ELF-1 (cell line): ENCODE measurements at regions not wholly inside any gene's neighbourhood (a gene's known extent, or its start where the extent isn't known, plus 50 kb on each side); places are given as distances from the start of the nearest gene placed in this dataset.
A peak's percentile ranks its signal among the peaks of the same experiment; 100 is the strongest.

Source experiments
- DNase-seq: peaks from one replicate; pipeline ENCODE4 v3.0.0-alpha.2; 2016; ENCODE audit warnings: low read depth, low spot score

DNA sequence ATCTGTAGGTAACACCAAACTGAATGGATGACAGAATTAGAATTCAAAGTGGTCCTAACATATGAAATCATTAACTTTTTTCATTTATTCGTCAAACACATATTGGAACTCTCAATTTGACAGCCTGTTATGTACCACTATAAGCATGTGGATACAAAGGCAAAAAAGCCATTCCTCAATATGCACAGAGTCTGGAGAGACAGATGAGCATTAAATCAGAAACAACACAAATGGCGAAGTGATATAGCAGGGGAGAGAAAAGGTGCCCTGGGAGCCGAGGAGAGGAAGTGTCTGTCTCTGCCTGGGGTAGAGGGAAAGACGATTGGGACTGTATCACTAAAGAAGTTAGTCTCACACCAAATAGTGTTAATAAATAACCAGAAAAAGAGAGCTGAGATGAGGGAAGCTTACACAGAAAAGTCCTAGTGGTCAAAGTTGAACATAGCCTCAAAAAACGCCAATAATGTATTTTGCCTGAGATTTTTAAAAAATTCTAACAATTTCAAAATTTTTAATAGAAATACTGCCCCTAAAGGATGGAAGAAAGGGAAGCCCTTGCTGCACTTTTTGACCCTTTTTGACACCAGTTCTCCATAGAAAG is 417.5 kb downstream of the TUSC7 start:
- no peak for DNase-seq

DNA sequence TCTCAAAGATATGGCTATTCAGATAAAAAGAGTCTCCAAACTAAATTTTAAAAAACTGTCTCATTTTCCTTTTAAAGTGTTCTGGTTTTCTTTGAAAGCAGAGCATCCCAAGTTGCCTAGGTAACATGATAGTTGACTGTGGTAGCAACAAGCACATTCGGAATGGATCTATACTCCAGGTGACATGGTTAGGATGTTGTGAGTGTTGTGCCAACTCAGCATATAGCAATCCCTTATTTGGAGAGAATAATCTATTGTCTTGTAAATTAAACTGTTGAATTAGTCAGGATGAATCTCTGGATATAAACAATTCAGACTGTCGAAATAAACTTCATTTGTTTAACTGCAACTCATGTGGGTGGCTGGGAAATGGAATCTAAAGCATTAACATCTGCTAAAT is 418.6 kb downstream of the TUSC7 start:
- no peak for DNase-seq

DNA sequence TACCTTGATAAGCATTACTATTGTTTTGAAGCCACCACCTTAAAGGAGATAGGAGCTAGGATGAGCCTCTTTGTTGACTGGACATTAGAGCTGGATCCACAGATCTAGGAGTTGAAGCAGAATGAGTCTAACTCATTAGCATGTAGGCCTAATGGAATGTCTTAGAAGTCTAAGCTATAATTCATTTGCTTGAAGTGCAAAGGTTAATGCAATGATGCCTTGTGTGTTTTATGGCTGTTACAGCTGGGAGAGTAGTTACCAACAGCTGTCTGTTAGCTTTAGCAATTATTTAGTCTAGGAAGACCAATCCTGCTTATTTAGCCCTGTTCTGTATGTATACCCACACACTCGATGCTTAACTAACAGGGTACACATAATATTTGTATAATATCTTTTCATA is 419.3 kb downstream of the TUSC7 start:
- no peak for DNase-seq

DNA sequence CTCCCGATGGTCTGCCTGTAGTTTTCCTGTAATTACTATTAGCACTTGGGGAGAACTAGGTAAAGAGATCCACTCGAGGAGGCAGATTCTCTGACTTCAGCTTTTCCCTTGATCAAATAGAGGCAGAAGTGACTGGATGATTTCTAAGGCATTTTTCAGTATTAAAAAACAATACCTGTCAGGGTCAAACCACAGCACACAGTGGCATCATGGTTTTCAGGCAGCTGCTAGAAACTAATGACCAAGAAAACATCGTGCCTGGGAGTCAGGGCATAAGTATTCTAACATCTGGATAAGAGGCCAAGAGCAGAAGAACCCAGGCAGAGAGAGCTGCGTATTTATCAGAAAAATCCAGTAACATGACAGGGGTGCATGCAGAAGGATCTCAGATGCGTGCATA is 419.9 kb downstream of the TUSC7 start:
- no peak for DNase-seq

DNA sequence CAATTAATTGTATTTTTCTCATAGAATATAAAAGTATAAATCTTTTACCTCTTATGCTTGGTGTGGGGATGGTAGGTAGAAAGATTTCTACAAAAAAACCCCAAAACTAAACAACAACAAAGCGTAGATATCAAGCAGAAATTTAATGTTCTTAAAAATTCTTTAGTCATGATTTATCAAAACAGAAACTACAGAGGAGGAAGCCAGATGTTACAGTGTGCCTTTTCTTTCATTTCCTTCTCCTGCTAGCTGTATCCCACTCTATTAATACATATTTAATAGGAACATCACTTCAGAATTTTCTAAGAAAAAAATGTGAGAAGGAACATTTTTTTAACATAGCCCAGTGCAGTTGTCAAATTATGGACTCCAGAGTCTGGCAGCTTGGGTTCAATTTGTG is 420.6 kb downstream of the TUSC7 start:
- DNase-seq: no peak

DNA sequence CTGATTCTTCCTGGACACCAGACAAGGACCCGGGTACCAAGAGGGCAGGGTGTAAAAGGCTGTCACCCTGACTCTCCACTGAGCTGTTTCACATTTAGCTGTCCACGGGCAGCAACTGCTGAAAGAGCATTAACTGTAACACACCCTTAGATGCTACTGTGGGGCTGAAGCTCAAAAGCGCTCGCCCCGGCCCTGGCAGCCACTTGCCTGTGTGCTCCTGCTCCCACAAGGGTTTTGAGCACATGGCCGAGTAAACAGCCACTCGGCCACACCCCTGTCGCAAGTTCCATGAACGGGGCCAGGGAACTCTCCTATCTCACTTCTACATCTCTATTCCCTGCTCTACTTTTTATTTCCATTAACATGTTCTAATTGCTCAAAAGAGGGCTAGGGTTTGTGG is 421.7 kb downstream of the TUSC7 start:
- DNase-seq: no peak

DNA sequence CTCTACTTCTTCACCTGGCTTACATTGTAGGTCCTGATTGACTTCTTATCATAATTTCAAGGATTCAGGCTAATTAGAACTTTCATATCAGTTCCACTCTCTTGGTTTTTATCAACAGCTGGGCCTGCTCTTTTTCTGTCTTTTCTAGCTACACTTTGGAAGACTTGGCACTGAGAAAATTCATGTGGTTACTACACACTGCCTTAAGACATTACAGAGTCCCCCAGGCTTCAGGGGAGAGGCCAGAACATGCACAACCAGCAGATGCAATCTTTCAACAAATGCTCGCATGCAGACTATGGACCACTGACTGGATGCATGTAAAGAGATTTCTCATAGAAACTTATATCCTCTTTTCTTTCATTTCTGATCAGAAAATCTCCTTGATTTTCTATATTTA is 423.5 kb downstream of the TUSC7 start:
- no peak for DNase-seq

DNA sequence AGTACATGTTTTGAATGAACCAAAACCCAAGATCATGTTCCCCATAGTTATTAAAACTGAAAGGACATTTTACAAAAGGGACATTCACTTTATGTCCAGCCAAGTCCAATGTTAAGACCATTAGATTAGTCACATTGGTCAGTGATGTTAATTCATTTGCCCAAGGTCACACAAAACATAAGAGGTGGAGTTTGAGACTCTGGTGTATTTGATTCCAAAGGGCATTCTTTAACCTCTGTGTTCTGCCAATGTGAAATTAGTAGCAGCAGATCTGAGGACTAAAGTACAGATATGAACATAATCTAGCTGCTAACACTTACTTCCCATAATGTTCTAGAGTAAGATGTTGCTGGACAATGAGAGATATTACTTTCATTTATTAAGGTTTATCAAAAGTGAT is 425.6 kb downstream of the TUSC7 start:
- DNase-seq: no peak

DNA sequence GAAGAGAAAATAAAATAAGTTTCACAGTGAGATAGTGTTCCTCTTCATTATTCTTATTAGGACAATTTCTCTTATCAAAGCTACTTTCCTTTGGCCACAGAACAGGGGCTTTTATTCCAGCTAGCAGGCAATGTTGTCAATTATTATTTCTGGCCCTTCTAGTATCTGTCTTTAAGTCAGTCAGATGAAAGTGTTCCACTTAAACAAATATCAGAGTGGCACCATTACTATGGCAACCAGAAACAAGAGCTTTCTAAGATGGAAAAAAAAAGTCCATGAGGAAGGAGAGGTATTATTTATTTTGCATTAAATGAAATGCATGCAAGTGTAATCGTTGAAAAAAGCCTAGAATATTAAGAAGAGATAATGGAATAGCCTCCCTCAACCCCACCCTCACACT is 426.4 kb downstream of the TUSC7 start:
- no peak for DNase-seq

DNA sequence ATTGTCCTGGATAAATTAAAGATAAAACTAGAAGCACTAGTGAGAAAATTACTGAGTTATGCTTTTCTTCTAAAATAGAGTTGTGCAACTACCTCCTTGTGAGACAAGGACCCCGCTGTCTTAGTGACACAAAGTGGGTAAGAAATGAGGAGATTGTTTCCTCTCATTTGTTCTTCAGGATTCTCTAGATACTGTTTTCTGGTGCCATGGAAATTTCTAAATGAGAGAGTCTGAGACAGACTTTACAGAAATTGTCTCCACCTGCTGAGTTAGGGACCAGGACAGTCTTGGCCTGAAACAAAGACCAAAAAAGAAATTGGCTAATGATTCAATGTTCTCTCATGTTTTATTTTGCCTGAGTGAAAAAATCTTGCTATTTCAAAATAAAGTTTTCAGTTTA is 427.5 kb downstream of the TUSC7 start:
- no peak for DNase-seq

DNA sequence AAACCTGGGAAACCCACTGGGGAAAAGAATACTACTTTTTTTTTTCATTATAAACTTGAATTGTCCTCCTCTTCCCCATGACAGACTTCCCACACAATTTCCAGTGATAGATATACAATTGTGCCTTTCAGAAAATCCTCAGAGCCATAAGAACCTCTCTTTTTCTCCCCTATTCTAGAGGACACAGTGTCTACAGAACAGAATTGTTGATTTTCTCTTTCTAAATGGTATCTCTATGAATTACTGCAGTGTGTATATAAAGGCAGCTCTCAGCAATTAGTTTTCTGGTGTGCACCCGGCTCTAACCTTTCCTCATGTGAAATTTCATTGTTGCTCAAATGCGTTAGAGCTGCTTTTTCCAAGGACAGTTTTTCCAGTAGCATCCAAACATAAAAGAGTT is 430.1 kb downstream of the TUSC7 start:
- DNase-seq: no peak

DNA sequence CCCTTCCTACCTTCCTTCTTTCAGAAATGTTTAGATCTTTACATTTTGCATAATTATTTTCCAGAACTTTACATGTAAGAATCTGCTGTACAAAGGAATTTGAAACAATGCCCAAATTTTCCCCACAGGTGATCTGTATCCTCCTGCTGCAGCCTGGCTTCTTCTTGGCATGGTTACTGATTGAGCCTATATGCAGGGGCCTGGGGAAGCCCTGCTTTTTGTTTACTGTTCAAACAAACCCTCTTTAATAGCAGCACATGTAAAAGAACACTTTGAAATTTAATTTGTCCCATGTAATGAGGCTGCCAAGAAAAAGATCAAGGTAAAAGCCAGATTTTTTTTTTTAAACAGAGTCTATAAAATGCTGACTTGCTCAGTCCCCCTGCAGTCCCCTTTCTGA is 432.2 kb downstream of the TUSC7 start:
- DNase-seq: no peak

DNA sequence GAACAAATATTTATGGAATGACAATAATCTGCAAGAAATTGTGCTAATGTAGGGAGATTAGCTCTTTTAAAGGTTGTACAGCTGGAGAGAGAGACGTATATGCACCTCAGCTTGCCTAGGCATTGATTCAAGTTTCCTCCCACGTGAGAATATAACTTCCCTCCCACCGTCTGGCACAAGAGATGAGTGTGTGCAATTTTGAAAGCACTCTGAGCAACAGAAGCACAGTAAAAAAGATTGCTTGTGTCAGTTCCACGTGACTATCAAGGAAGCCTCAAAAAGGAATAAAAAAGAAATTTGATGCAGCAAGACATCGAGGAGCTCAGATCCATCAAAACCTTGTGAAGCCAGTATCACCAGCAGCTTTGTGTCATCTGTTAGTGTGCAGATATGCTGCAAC is 435.3 kb downstream of the TUSC7 start:
- no peak for DNase-seq

DNA sequence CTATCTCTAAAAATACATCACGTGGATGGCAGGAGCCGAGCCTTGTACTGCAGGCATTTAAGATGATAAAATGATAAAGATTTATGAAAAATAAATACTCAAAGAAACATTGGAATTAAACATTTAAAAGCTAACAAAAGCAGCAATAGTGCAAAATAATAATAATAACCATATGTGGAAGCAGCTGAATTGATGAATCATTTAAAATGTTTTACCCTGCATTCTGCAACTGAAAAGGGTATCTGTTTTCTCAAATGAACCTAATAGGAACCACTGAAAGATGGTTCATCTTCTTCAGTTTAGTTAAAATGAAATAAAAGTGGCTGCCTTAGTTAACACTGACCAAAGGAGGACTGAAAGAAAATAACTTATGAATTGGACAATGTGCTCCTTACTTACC is 436.1 kb downstream of the TUSC7 start:
- no peak for DNase-seq

DNA sequence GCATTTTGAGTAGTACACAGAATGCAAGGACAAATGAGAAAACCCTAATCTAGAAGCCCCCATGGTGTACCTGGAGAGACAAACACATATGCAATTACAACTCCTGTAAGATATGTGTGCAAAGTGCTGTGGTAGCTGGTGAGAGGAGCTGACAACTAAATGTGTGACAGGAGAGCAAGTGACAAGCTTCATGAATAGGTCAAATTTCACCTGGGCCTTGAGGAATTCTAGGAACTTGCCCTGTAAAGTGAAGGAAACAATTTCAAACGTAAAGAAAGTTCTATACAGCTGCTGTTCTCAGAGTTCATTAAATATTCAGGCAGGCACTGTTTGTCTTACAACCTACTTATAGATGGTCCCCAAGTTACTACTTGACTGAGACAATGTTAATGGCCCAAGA is 437.0 kb downstream of the TUSC7 start:
- no peak for DNase-seq

DNA sequence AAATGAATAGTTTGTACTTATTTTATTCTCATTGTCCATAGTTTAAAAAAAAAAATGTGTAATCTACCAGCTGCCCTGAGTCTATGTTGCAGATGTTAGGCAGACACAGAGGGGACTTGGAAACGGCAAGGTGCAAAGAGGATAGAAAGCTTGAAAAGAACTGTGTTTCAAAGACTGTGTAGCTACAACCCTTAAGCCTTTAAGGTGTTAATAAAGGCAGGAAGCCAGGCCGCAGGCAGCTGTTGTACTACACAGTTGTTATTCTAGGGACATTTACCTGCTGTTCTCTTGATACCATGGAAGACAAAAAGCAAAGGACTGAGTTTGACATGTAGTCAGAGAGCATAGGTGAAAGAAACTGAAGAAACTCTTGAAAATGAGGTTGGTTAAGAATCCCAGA is 440.0 kb downstream of the TUSC7 start:
- DNase-seq: no peak

DNA sequence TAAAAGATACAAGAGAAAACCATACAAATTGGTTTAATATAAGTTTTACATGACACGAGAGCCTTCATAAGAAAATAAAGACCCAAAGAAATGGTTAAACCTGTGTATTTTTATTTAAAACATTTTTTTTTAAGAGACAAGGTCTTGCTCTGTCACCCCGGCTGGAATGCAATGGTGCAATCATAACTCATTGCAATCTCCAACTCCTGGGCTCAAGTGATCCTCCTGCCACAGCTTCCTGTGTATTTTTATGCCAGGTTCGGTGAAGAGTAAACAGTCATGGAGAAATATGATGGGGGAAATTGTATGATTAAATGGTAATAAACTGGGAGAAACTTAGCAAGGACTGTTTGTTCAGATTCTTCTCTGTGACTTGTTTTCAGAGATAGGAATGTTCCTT is 441.0 kb downstream of the TUSC7 start:
- no peak for DNase-seq

DNA sequence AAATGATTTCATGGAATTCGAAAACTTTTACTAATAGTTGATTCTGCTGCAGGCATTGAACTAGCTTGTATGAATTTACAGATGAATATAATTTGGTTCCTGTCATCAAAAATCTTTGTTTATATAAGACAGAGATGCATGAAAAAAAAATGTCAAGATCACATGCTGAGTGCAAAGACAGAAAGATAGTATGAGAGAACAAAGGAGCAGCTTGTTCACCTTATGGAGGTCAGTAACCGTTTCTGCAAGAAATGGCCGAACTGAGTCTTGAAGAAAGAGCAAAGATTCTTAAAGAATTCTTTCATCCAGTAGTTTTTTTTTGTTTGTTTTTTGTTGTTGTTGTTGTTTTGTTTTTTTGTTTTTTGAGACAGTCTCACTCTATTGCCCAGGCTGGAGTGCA is 450.6 kb downstream of the TUSC7 start:
- no peak for DNase-seq

DNA sequence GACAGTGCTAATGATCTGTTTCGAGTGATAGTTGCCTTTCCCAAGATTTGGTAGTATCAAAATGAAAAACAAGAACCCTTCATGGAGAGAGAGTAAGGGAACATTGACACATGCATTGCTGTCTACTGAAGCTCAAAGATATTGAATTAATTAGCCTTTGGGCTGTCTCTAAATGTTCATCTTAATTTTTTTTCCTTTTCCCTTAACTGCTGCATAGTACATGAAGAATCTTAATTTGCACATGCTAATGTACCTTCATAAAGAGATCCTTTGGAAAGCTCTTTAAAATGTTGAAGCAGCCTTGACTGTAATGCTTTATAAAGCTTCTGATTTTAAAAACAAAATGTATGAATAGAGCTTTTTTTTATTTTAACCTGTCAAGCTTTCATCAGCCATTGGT is 452.2 kb downstream of the TUSC7 start:
- no peak for DNase-seq

DNA sequence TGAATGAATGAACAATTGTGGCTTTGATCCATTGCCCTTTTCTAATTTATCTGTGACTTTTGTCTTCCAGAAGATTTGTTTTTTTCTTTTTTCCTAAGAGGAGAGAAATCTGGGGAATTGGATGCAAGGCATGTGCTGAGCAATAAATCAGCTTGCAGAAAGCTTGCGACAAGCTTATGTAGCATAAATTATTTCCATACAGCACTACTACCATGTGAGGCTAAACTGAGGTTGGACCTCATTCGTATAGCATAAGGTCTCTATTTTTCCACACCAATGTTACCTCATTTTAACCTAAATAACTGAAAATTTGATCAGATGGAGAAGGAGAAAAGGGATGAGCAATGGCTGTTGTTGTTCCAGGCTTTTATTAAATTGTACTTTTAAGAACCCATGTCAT is 455.6 kb downstream of the TUSC7 start:
- DNase-seq: no peak

DNA sequence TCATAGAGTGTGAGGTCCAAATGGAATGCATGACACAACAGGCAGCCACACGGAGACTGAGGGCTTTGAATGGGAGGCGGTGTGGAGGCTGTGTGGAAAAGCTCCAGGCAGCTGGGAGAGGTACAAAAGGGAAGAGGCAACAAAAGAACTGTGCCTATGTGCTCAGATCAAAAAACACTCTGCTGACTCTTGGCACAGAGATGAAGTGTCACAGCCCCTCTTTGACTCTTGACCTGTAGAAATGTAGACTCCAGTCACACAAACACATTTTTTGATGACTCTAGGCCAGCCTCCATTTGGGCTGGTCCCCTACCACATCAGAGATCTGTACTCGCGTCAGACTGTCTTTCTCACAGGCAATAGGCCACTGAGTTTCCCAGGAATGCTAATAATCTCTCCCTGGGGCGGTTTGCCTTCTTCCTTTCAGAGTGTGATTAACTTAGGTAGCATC is 456.0 kb downstream of the TUSC7 start:
- peak; percentile 80 for DNase-seq

DNA sequence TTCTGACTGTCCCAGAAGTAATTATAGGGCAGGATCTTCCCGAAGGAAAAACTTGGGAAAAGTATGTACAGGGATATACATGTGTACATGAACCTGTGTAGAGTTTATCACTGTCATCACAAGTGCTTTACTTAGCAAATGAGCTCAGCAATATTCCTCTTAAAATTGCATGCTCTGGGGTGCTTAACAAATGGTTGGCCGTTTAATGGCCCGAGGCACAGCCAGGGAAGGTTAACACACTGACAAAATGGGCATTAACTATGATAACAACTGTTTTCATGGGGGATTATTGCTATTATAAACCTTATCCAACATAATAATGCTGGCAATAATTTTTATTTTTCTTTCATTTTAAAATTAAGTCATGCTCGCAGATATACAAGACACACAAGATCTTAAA is 459.3 kb downstream of the TUSC7 start:
- no peak for DNase-seq

DNA sequence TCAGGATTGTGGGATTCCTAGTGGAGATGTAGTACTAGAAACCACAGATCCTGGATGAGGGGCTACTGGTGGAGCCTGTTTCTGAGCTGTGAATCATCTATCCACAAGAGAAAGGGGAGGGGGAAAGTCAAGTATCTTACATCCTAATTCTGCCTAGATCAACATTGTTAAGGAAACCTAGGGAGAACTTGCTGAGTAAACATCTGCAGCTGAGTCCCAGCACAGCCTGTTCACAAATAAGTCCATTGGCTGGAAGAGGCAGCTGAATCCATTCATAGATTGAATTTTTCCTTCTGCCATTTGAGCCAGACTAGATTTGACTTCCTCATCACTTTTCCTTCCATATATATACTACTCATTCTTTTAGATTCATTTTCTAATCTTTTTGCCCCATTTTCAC is 460.5 kb downstream of the TUSC7 start:
- no peak for DNase-seq

DNA sequence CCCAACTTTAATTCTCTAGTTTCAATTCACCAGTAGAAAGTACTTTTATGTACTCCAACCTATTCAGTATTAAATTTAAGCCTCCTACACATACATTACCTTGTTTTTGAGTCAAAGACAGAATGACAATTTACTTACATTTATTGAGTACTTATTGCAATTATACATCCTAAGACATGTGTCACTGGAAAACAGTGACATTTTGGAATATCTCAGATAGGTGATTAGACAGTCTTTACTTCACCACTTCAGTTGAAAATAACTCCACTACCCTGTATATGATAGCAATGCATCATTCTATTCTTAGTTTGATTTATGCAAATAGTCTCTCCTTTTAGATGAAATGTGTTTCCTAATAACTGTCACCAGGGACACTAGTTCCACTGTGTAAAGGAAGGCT is 461.5 kb downstream of the TUSC7 start:
- no peak for DNase-seq

DNA sequence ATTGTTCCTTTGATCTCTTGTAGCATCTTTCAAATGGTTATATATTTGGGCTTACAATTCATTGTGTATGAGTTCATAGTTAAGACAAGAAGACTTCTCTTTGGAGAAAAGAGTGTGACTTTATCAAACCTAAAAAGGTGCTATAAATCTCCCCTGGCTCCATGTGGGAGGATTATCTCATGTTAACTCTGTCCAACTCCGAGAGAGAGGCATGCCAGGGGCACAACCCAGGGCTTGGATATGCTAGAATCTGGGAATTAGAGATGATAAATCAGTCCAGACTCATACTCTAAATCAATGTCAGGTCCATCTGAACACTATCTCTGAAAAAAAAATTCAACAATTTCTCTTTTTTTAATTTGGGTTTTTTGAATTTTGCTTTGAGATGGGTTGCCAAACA is 462.8 kb downstream of the TUSC7 start:
- no peak for DNase-seq
